Muscle of back (tissue), 3 donors: ENCODE measurements at regions not wholly inside any gene's neighbourhood (a gene's known extent, or its start where the extent isn't known, plus 50 kb on each side); places are given as distances from the start of the nearest gene placed in this dataset.
"Not testable (repeated sequence)": the region's sequence is repeated elsewhere in the genome, so short reads cannot be mapped to it uniquely, and the experiment has no call there.

Source experiments
- DNase-seq, 3 donors: peaks; one replicate each; pipeline versions ENCODE4 v3.0.0 to v3.0.0-alpha.2; 2013

GRCh38 chr9:107588393-107588792 is 98.8 kb upstream of the KLF4 start:
- DNase-seq: no peak

- DNase-seq: peak in 1 of 3 donors; percentile 37
Measured at GRCh38 chr9:107587191-107587963, 97.8 kb upstream of the KLF4 start.

DNA sequence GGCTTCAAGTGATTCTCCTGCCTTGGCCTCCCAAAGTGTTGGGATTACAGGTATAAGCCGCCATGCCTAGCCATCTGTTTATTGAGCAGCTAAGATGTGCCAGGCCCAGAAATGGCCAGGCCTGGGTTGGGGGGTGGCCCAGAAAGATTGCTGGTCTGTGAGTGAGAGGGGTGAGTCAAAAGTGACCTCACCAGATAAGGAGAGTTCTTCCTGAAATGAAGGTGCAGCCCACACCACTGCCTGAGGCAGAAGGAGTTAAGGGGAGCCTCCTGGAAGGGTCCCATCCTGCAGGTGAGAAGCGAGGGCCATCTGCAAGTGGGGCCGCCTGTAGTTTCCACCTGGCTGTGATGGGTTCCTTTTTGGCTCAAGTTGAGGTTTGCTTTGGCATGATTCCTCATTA is 96.9 kb upstream of the KLF4 start:
- DNase-seq: no peak

DNA sequence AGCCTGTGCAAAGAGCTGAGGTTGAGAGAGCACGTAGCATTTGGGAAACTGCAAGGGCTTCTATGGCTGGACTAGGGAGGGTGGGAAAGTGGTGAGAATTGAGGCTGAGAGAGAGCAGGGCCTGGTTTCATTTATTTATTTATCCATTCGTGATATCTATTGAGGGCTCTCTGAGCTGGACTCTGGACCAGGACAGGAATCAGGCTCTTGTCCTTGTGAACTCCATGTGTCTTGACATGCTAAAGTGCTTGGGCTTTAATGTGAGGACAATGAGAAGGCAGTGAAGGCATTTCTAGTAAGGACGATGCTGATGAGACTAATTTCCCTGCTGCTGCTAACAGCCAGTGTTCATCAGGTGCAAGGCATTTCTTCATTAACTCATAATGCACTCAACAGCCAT is 95.9 kb upstream of the KLF4 start:
- DNase-seq: no peak

GRCh38 chr9:107584944-107585343 is 95.4 kb upstream of the KLF4 start:
- DNase-seq: no peak

GRCh38 chr9:107584186-107584585 is 94.6 kb upstream of the KLF4 start:
- DNase-seq: no peak

GRCh38 chr9:107577140-107577776 is 87.7 kb upstream of the KLF4 start:
- peak in 1 of 3 donors; percentile 32 for DNase-seq

- no peak for DNase-seq
Measured at GRCh38 chr9:107571148-107571547, 81.6 kb upstream of the KLF4 start.

GRCh38 chr9:107569174-107569573 is 79.6 kb upstream of the KLF4 start:
- no peak for DNase-seq

DNA sequence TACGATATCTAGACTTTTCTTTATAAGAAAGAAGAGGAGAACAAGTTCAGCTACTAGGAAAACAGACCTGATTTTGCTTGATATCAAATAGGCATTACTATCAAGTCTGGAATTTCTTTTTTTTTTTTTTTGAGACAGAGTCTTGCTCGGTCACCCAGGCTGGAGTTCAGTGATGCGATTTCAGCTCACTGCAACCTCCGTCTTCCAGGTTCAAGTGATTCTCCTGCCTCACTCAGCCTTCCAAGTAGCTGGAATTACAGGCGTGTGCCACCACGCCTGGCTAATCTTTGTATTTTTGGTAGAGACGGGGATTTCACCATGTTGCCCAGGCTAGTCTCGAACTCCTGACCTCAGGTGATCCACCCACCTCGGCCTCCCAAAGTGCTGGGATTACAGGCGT is 78.8 kb upstream of the KLF4 start:
- DNase-seq: not testable (repeated sequence)

GRCh38 chr9:107567462-107567861 is 77.9 kb upstream of the KLF4 start:
- DNase-seq: no peak

DNA sequence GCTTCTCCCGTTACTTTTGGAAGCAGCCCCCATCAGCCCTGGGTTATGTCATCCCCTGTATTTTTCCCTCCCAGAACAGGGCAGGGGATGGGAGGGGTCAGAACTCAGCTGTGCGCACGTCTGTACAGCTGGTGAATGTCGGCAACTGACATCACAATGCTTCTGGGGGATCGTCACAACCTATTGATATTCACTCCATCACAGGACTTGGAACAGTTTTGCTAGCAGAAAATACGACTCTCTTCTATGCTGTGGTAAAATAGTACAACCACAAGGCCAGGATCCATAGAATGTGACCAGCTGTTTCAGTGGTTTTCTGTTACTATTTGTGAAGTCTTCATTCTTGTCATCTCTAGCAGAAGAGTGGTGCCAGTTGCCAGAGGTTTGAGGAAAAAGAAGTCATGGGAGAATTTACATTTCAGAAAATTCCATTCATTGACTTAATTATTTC is 77.1 kb upstream of the KLF4 start:
- DNase-seq: peak; percentile 29 to 79 (median 67)

- no peak for DNase-seq
Measured at GRCh38 chr9:107562798-107563197, 73.2 kb upstream of the KLF4 start.

DNA sequence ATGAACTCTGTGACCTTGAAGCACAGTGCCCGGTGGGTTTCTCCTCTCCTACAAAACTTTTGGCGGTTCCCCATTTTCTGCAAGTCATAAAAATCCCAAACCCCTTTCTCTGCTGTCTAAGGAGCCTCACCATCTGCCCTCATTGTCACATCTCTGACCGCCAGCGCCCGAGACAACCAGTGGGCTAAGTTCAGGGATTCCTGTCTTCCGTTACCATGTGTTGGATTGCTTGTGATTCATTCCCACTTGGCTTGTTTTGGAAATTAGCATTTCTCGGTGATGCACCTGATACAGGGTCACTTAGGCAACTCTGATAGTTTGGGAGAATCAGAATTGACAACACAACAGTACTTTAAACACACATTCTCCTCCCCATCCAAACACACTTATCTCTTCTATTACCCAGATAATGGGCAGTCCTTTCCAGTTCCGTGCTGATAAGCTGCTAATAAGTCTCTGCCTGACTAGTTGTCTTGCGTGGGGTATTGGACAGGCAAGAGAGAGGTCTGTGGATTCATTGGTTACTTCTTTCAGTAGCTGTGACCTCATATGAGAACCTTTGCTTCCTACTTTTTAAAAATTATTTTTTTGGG is 70.0 kb upstream of the KLF4 start:
- no peak for DNase-seq

GRCh38 chr9:107557236-107557990 is 67.8 kb upstream of the KLF4 start:
- DNase-seq: no peak

- DNase-seq: no peak
Measured at GRCh38 chr9:107554636-107555035, 65.1 kb upstream of the KLF4 start.

DNA sequence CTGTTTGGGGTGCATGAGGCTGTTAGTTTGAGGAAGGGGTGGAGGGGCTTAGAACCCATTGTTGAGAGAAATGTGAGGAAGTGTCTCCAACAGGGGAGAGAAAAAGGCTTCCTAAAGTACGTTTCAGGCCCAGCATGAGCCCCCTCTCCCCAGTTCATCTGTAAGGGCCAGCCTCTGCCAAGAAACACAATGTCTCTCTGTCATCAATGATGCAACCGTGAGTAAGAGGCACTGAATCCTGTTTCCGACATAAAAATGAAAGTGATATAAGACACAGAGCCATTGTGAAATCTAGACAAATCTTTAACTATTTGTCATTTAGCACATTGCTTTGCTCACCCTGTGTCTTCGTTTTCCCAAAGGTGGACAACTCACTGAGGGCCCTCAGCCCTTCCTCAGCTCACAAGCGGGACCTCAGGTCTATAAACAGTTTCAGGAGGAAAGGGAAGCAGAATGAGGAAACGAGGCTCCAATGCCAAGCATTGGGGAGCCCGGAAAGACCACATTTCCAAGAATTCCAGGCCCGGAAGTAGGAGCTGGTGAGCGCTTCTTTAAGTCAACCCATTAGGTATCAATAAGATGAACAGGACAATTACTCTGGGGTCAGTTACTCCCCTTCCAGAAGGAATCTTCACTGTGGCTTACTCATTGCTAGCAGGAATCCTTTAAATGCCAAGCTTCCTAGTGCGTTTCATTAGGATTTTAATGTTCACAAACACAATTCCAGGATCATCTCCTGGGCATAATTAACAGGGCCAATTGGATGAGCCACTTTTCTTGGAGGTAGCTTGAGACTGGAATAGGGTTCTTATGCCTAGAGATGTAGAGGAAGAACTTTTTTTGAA is 59.0 kb upstream of the KLF4 start:
- DNase-seq: peak; percentile 30 to 90 (median 60)

DNA sequence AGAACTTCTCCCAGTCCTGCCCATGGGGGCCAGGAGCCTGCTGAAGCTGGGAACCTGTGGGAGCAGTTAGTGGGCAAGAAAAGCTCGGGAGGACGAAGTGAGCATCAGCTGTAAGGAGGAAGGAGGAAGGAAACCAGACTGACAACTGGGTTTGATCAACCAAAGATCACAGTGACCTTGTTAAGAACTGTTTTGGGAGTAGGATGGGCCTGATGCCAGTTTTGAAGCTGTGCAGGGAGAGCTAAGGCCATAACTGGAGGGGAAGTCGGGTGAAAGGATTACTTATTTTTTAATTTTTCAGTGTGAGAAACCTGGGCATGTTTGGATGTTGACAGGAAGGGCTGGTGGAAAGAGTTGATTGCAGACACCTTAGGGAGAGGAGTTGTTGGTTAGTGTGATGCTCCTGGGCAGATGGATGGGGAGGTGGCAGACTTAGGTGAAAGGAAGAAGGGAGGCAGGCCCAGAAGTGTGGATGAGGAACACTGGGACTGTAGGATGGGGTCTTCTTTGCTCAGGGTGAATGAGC is 58.3 kb upstream of the KLF4 start:
- no peak for DNase-seq

- no peak for DNase-seq
Measured at GRCh38 chr9:107547303-107547702, 57.7 kb upstream of the KLF4 start.

DNA sequence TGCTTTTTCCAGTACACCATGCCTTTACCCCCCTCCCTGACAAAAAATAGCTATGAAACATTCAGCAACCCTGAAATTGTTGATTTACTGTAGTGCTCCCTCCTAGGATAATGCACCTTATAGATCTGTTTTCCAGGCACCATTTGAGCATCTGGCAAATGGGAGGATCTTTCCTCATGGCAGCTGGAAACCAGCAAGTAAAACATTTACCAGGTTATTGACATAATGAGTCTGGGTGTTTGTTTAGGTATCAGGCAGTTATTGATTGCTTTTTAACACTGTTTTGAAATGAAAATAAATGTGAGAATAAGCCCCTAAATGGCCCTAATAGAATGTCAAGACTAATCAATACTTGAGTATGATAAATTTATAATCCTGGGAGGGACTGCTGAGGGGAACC is 57.3 kb upstream of the KLF4 start:
- no peak for DNase-seq

GRCh38 chr9:107545036-107545435 is 55.5 kb upstream of the KLF4 start:
- no peak for DNase-seq
